Caco-2 (cell line): ENCODE measurements at regions not wholly inside any gene's neighbourhood (a gene's known extent, or its start where the extent isn't known, plus 50 kb on each side); places are given as distances from the start of the nearest gene placed in this dataset.

Source experiments
- BruUV-seq: library from RNA; stranded (reverse); fragments of 400-500 nt; replicated peaks from 2 replicates; lab custom pipeline; 2021; lab: Mats Ljungman, UMichigan
- CTCF ChIA-PET: fragments of 300-600 bp; sonication (Branson Sonifier 250); formaldehyde crosslinking; loops from one replicate; lab custom pipeline; 2022; ENCODE audit warnings: antibody characterized with exemption; lab: Charles Lee
- POLR2A ChIA-PET: fragments of 300-600 bp; sonication (Branson Sonifier 250); formaldehyde crosslinking; loops from one replicate; lab custom pipeline; 2022; ENCODE audit warnings: antibody characterized with exemption; lab: Charles Lee
- DNase-seq, 2 experiments: peaks; one replicate each; pipeline versions ENCODE4 v3.0.0 to v3.0.0-alpha.2; 2020 to 2022
- H3K27me3 ChIP-seq: replicated peaks from 2 replicates; pipeline ENCODE4 v1.6.0; 2011; ENCODE audit warnings: low read length; ENCODE audit not compliant: control insufficient read depth, insufficient read depth
- H3K36me3 ChIP-seq: 2 replicates; pipeline ENCODE4 v1.5.1; 2011; ENCODE audit warnings: low read length; ENCODE audit not compliant: control insufficient read depth, insufficient read depth
- H3K4me1 ChIP-seq: fragments of 250-450 bp; sonication (Bioruptor Pico); 2 replicates; pipeline ENCODE4 v1.5.1; 2020; ENCODE audit warnings: mild to moderate bottlenecking
- H3K4me3 ChIP-seq: 2 replicates; pipeline ENCODE4 v1.5.1; 2011; ENCODE audit warnings: low read depth, mild to moderate bottlenecking, control low read depth, low read length
- H3K9me3 ChIP-seq: fragments of 250-450 bp; sonication (Bioruptor Pico); 2 replicates; pipeline ENCODE4 v1.5.1; 2020; ENCODE audit warnings: mild to moderate bottlenecking, moderate library complexity
- H3K27ac Mint-ChIP-seq: one replicate; pipeline ENCODE4 v1.8.0; 2022; ENCODE audit warnings: mixed read lengths; ENCODE audit not compliant: unreplicated experiment
- H3K27me3 Mint-ChIP-seq: one replicate; pipeline ENCODE4 v1.8.0; 2022; ENCODE audit warnings: mixed read lengths; ENCODE audit not compliant: insufficient read depth, unreplicated experiment
- H3K36me3 Mint-ChIP-seq: one replicate; pipeline ENCODE4 v1.8.0; 2022; ENCODE audit warnings: mild to moderate bottlenecking, mixed read lengths; ENCODE audit not compliant: insufficient read depth, unreplicated experiment
- H3K4me1 Mint-ChIP-seq: one replicate; pipeline ENCODE4 v1.8.0; 2022; ENCODE audit warnings: low read depth, mixed read lengths; ENCODE audit not compliant: unreplicated experiment
- H3K4me3 Mint-ChIP-seq: one replicate; pipeline ENCODE4 v1.8.0; 2022; ENCODE audit warnings: mild to moderate bottlenecking, moderate library complexity, mixed read lengths; ENCODE audit not compliant: unreplicated experiment
- H3K9me3 Mint-ChIP-seq: one replicate; pipeline ENCODE4 v1.8.0; 2022; ENCODE audit warnings: mixed read lengths; ENCODE audit not compliant: unreplicated experiment
- CTCF ChIP-seq, 2 experiments: fragments of 200-600 bp in 1 of 2; IDR thresholded peaks; 1 replicate in 1 of 2; 2 replicates in 1 of 2; pipeline versions ENCODE4 v1.5.1 to v1.8.0; 2011 to 2022; ENCODE audit warnings: antibody characterized with exemption in 1 of 2, control low read depth in 1 of 2, inconsistent platforms in 1 of 2, low read depth in 1 of 2, low read length in 1 of 2, mild to moderate bottlenecking in 1 of 2, moderate library complexity in 1 of 2; ENCODE audit not compliant: insufficient read depth in 1 of 2, severe bottlenecking in 1 of 2, unreplicated experiment in 1 of 2
- intact Hi-C: fragments of 100-400 bp; cut with micrococcal nuclease; formaldehyde crosslinking; loops from one replicate; pipeline ENCODE4 v1.10.0; 2022; ENCODE audit not compliant: unreplicated experiment

GRCh38 chr20:12455148-12455547 is 537.5 kb downstream of the BTBD3 start:
- Histone ChIP-seq H3K27me3 (no peaks in the 10 kb centered on the region), H3K9me3 (peaks cover 5% of the 10 kb centered on the region; the same call in 1 of the 2 replicates), H3K4me1 (no peaks in the 10 kb centered on the region), H3K4me3 (no peak overlapping the region), H3K36me3 (no peaks in the 10 kb centered on the region)
- Mint-ChIP-seq H3K27me3 (no peaks in the 10 kb centered on the region), H3K4me1 (no peaks in the 10 kb centered on the region), H3K36me3 (no peaks in the 10 kb centered on the region), H3K9me3 (no peaks in the 10 kb centered on the region), H3K4me3 (no peak overlapping the region), H3K27ac (no peak overlapping the region)
- TF ChIP-seq CTCF (IDR thresholded peaks at IDR 0.05; ENCODE audit: insufficient read depth in 1 of 2, low read depth in 1 of 2, low read length in 1 of 2, severe bottlenecking in 1 of 2, unreplicated experiment in 1 of 2), result no peak
- ChIA-PET POLR2A (no interaction called here), CTCF (no interaction called here)
- DNase-seq, result no peak
- BruUV-seq, result no TSS peak
- intact Hi-C loops, result no loop called here

- H3K36me3 ChIP-seq, result no peaks in the 10 kb centered on the region
- H3K9me3 ChIP-seq, result no peaks in the 10 kb centered on the region
- no peak overlapping the region for H3K4me3 Mint-ChIP-seq
- POLR2A ChIA-PET, result no interaction called here
- H3K4me3 ChIP-seq, result no peak overlapping the region
- intact Hi-C loops, result no loop called here
- peaks cover under 1% of the 10 kb centered on the region for H3K27me3 Mint-ChIP-seq
- no TSS peak for BruUV-seq
- CTCF ChIA-PET, result no interaction called here
- no peak overlapping the region for H3K27ac Mint-ChIP-seq
- no peaks in the 10 kb centered on the region for H3K36me3 Mint-ChIP-seq
- no peak for TF ChIP-seq CTCF (IDR thresholded peaks at IDR 0.05; ENCODE audit: insufficient read depth in 1 of 2, low read depth in 1 of 2, low read length in 1 of 2, severe bottlenecking in 1 of 2, unreplicated experiment in 1 of 2)
- H3K9me3 Mint-ChIP-seq, result no peaks in the 10 kb centered on the region
- H3K4me1 Mint-ChIP-seq, result no peaks in the 10 kb centered on the region
- no peaks in the 10 kb centered on the region for H3K4me1 ChIP-seq
- DNase-seq, result no peak
- no peaks in the 10 kb centered on the region for H3K27me3 ChIP-seq
Measured at GRCh38 chr20:12458241-12458640, 540.5 kb downstream of the BTBD3 start.

DNA sequence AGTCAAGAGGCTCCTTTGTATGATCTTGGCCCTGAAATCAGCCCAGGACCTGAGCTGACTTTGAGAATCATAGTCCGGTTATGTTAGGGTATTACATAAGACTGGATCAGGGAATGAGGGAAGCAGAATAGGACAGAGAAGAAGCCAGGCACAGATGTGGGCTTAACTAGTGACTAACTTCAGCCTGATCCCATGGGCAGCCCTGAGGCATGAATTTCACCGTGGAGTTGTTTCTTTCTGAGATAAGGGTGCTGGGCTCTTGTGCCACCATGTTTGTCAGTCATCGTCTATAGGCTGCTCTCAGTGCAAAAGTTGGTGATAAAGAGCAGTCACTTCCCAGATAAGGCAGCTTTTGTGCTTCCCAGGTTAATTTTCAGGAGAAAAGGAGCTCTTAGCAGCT is 544.7 kb upstream of the SPTLC3 start:
- no peaks in the 10 kb centered on the region for H3K9me3 Mint-ChIP-seq
- H3K4me3 Mint-ChIP-seq, result no peak overlapping the region
- Histone ChIP-seq H3K4me3 (no peak overlapping the region), H3K9me3 (no peaks in the 10 kb centered on the region), H3K27me3 (no peaks in the 10 kb centered on the region), H3K36me3 (no peaks in the 10 kb centered on the region), H3K4me1 (no peaks in the 10 kb centered on the region)
- intact Hi-C loops, result no loop called here
- no peaks in the 10 kb centered on the region for H3K36me3 Mint-ChIP-seq
- no peak for TF ChIP-seq CTCF (IDR thresholded peaks at IDR 0.05; ENCODE audit: insufficient read depth in 1 of 2, low read depth in 1 of 2, low read length in 1 of 2, severe bottlenecking in 1 of 2, unreplicated experiment in 1 of 2)
- peaks cover 6% of the 10 kb centered on the region for H3K27me3 Mint-ChIP-seq
- CTCF ChIA-PET, result no interaction called here
- H3K27ac Mint-ChIP-seq, result no peak overlapping the region
- H3K4me1 Mint-ChIP-seq, result no peaks in the 10 kb centered on the region
- DNase-seq, result no peak
- no TSS peak for BruUV-seq
- POLR2A ChIA-PET, result no interaction called here
